BE2C (cell line): ENCODE measurements at regions not wholly inside any gene's neighbourhood (a gene's known extent, or its start where the extent isn't known, plus 50 kb on each side); places are given as distances from the start of the nearest gene placed in this dataset.

Source experiments
- DNase-seq: peaks from one replicate; pipeline ENCODE4 v3.0.0-alpha.2; 2020
- H3K27me3 ChIP-seq: fragments of 250-450 bp; sonication (Bioruptor Pico); 2 replicates; pipeline ENCODE4 v1.5.1; 2020; ENCODE audit warnings: mild to moderate bottlenecking
- H3K36me3 ChIP-seq: fragments of 250-450 bp; sonication (Bioruptor Pico); 2 replicates; pipeline ENCODE4 v1.5.1; 2020; ENCODE audit warnings: mild to moderate bottlenecking
- H3K4me1 ChIP-seq: fragments of 250-450 bp; sonication (Bioruptor Pico); 2 replicates; pipeline ENCODE4 v1.5.1; 2020
- H3K4me3 ChIP-seq: 2 replicates; pipeline ENCODE4 v1.5.1; 2011; ENCODE audit warnings: low read depth, low read length
- H3K9me3 ChIP-seq: fragments of 250-450 bp; sonication (Bioruptor Pico); 2 replicates; pipeline ENCODE4 v1.5.1; 2020
- TF ChIP-seq, protein P1 (sequence below): IDR thresholded peaks from 2 replicates; pipeline ENCODE4 v1.5.1; 2012; ENCODE audit warnings: mild to moderate bottlenecking, low read depth, low read length

DNA sequence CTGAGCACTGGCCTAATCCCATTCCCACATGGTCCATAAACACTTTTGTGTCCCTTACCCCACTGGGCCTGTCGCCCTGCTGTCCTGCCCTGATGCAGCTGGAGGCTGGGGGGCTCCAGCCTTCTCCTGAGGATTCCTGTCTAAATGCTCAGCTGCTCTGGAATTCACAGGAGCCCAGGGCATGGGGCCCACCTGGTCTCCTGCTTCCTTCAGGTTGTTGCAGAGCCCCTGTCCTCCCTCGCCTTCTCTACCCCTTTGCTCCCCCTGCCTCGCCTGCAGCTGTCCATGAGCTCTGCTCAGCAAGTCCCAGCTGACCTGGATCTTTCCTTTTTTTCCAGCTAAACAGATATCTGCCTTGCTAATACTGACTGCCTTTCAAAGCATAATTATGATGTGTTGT is 286.9 kb downstream of the XXYLT1 start:
- Histone ChIP-seq H3K4me1 (peaks cover 7% of the 10 kb centered on the region), H3K9me3 (no peaks in the 10 kb centered on the region; the same call in 1 of the 2 replicates), H3K27me3 (no peaks in the 10 kb centered on the region), H3K4me3 (no peak overlapping the region), H3K36me3 (no peaks in the 10 kb centered on the region)
- DNase-seq = no peak
- TF ChIP-seq, protein P1, sequence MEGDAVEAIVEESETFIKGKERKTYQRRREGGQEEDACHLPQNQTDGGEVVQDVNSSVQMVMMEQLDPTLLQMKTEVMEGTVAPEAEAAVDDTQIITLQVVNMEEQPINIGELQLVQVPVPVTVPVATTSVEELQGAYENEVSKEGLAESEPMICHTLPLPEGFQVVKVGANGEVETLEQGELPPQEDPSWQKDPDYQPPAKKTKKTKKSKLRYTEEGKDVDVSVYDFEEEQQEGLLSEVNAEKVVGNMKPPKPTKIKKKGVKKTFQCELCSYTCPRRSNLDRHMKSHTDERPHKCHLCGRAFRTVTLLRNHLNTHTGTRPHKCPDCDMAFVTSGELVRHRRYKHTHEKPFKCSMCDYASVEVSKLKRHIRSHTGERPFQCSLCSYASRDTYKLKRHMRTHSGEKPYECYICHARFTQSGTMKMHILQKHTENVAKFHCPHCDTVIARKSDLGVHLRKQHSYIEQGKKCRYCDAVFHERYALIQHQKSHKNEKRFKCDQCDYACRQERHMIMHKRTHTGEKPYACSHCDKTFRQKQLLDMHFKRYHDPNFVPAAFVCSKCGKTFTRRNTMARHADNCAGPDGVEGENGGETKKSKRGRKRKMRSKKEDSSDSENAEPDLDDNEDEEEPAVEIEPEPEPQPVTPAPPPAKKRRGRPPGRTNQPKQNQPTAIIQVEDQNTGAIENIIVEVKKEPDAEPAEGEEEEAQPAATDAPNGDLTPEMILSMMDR = no peak

DNA sequence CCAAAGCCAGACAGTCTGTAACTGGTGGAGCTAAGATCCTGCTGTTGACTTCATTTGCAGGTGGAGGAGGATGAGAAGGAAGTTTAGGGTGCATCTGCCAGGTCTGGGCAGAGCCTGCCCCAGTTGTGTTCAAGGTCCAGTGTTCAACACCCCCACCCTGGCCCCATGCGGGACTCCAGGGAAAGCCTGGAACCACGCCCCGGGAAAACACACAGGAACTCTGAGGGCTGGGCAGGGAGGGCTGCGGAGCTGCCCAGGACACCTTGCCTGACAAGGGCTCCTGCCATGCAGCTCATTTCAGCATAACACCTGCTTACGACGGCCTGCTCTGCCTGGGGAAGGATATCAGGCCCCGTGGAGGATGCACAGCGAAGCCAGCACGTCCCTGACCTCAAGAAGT is 286.3 kb downstream of the XXYLT1 start:
- peaks cover 7% of the 10 kb centered on the region for H3K4me1 ChIP-seq
- TF ChIP-seq, protein P1 = no peak
- no peaks in the 10 kb centered on the region; the same call in 1 of the 2 replicates for H3K9me3 ChIP-seq
- no peaks in the 10 kb centered on the region for H3K27me3 ChIP-seq
- no peak for DNase-seq
- H3K4me3 ChIP-seq = no peak overlapping the region
- H3K36me3 ChIP-seq = no peaks in the 10 kb centered on the region

DNA sequence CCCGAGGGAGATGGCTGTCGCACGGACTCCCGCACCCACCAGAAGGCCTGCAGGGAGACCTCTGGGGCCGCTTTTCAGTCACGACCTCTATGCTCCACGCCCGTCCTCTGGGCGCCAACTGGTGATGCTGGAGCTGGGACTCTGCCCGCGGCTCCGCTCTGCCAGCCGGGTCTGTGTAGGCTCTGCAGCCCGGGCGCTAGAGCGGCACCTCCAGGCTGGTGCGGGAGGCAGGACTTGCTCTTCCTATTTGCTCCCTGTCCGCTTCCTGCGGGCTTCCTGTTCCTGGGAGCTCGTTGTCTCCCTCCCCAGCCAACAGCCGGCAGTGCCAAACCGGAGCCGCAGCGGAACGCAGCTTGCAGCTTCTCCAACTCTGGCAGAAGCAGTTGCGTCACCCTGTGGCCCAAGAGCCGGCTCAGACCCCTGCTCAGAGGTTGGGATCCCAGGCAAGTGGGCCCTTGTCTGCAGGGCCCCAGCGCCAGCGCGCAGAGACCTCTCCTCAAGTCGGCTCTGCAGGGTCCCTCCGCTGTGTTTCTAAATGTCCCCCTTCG is 285.9 kb downstream of the XXYLT1 start:
- TF ChIP-seq, protein P1 = no peak
- Histone ChIP-seq H3K4me1 (peaks cover 3% of the 10 kb centered on the region), H3K27me3 (no peaks in the 10 kb centered on the region), H3K36me3 (no peaks in the 10 kb centered on the region), H3K4me3 (no peak overlapping the region), H3K9me3 (no peaks in the 10 kb centered on the region; the same call in 1 of the 2 replicates)
- no peak for DNase-seq

DNA sequence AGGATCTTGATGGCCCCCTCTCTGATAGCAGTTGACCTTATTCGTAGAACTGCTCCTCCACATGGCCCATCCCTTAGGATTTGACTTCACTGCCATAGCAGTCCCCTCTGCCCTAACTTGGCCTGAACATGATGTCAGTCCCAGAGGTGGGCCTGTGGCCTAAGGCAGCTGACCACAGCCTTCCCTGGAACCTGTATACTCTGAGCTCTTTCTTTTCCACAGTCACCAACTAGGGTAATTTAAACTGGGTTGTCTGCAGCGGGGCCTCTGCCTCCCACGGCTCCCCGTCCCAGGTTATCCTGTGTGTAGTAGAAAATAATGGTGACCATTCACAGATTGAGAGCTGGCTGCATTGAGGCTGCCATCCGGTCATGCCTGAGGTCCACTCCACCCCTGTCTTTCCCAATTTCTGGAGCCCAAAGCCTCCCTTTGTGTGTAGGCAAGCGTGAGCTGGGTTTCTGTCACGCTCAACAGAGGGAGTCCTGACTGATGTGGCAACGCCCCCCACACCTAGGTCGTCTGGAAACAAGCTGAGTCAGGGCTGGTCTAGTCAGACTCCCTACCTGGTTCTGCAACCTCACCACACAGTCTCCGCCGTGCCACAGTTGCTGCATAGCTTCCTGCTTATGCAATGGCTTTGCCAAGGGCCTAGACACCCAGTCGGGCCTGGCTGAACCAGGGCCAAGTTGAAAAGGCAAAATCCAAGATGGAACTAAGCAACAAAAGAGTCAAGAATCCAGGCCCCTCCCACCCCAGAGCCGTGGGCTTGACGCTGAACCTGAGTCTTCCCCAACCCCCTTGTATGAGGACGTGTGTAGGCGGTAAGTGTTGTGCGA is 284.5 kb downstream of the XXYLT1 start:
- DNase-seq = no peak
- no peaks in the 10 kb centered on the region for H3K36me3 ChIP-seq
- H3K9me3 ChIP-seq = no peaks in the 10 kb centered on the region; the same call in 1 of the 2 replicates
- H3K4me3 ChIP-seq = no peak overlapping the region
- peaks cover under 1% of the 10 kb centered on the region; the same call in 1 of the 2 replicates for H3K4me1 ChIP-seq
- no peaks in the 10 kb centered on the region for H3K27me3 ChIP-seq
- TF ChIP-seq, protein P1 = no peak

DNA sequence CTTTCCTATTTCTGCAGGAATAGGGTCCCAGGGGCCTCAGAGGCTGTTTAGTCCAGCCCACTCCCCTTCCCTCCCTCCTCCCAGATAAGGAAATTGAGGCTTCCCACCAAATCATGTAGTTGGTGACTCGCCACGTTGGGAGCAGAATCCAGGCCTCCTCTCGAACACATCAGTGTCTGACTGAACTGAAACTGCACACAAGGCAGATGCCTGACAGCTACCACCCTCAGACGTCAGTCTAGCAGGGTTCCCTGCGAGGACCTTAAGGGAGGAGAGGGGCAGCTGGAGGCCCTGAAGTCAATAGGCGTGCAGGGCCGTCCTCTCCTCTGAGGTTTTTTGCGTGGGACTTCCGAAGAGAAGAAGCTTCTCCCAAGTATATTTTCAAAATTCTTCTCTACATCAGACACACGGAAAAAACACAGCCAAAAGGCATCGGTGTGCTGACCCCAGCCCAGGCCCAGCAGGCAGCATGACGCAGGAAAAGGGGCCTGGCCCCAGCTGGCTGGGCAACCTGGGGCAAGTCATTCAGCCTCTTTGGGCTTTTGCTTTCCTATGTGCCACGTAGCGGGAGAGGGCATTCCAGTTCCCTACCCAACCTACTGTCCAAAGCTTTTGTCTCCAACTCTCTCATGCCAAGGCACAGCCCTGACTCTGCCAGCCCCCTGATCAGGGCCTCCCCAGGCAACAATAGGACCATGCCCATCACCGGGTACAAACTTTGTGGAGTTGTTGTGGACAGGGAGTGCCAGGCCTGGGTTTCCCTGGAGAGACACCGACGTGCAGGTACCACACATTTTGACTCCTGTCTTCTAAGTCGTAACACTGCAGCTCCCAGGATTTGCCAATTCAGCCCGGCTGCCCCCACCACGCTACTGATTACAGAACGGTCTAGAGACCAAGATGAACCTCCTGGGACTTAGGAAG is 283.1 kb downstream of the XXYLT1 start:
- H3K4me3 ChIP-seq = no peak overlapping the region
- no peak for DNase-seq
- H3K27me3 ChIP-seq = no peaks in the 10 kb centered on the region
- no peaks in the 10 kb centered on the region for H3K36me3 ChIP-seq
- no peaks in the 10 kb centered on the region for H3K9me3 ChIP-seq
- TF ChIP-seq, protein P1 = no peak
- H3K4me1 ChIP-seq = peaks cover 4% of the 10 kb centered on the region; the same call in 1 of the 2 replicates
